ENCODE measurements at regions not wholly inside any gene's neighbourhood (a gene's known extent, or its start where the extent isn't known, plus 50 kb on each side); places are given as distances from the start of the nearest gene placed in this dataset.
A peak's percentile ranks its signal among the peaks of the same experiment; 100 is the strongest.

DNA sequence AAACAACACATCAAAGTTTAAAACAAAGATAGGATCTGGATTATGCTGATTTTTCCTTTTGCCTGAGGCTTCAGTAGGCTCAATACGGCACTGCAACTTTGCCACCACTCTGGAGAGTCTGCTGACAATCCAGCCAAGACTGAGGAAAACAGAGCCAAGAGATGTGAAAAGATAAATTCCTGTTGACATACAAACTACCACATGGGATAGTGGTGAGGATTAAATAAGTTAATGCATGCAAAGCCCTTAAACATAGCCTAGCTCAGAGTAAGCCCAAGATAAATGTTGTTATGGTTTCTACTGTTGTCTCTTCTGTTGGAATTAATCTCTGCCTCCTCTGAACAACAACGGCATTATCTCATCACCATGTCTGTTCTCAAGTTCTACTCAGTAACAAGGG is 245.9 kb upstream of the LMCD1 start:
- no peak for DNase-seq (ENCODE audit: low spot score)

DNA sequence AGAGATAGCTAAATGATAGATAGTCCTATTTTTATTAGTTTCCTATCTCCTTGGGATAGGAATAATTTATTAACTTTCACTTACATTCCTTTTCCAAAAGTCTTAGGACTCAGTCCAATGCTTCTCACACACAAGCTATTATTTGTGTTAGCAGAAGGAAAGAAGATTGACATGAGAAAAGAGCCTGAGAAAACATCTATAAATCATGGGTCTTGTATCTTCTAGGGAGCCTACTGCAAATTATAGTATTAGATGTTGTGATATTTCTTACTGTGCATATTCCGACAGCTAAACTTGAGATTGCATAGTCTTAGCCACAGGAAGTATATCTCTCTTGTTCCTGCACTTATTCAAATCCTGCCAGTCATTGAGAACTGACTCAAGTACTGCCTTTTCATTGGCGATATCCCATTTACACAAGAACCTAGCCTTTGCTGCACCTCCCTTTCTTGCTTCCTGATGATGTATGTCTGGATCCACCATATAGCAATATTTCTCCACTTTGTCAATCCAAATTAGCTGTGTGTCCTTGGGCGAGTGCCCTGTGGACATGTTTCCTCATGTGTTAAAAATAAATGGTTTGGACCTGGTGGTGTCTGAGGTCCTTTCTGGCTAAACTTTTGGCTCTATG is 245.1 kb upstream of the LMCD1 start:
- DNase-seq (ENCODE audit: low spot score): no peak

DNA sequence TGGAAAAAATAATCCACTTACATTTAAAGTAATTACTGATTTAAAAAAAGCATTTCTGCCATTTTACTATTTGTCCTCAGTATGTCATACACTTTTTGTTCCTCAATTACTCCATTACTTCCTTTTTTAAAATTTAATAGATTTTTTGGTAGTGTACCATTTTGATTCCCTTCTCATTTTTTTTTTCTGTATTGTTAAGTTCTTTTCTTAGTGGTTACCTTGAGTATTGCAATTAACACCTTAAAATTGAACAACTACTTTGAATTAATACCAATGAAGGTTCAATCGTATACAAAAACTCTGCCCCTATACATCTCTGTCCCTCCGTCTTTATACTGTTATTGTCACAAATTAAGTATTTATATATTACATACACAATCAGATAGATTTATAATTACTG is 240.6 kb upstream of the LMCD1 start:
- DNase-seq (ENCODE audit: low spot score): no peak

DNA sequence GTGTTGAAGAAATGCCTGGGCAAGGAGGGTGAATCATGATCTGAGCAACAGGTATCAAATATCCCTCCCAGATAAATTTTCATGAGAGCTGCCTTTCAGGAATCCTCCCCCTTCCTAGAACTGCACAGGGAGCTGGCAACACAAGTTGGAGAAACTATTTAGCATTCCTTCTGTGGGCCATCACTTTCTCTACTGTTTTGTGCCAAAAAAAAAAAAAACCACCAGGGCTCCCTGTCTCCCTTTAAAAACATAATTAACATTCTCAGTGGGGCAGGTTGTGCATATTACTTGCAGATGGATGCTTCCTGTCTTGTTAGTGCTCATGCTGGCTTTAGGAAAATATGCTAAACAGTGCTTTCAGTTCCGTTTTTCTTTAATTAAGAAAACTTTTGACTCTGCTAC is 234.9 kb upstream of the LMCD1 start:
- no peak for DNase-seq (ENCODE audit: low spot score)

DNA sequence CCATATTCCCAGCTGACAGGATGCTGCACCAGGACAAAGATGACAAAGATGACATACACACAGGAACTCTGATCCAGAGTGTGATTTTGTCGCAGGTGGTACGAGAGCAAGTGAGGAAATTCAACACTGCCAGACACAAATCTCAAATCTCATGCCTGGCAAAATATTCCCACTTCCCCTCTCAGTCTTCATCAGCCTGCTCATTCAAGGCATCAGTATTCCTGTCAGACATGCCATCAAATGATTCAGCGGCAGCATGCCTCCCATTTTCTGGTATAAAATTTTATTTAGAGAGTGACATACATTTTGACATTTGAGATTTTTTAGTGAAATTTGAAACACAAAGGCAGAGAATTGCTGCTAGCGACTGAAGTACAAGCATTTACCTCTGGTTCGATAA is 228.1 kb upstream of the LMCD1 start:
- no peak for DNase-seq (ENCODE audit: low spot score)

DNA sequence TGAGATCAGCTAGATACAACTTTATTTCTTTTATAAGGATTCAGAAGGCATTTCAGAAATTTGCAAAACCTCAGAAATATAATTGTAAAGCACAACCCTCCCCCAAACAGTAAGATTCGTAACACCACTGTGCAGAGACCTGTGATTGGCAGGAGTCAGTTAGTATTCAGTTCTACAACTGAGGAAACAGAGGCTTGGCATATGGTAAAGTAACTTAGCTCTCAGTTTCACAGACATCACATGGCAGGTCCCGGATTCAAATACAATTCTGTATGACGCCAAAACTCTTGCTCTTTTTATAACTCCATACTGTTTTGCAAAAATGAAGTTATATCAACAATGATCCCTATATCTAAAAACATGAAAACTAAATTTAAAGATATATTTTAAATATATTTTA is 225.6 kb upstream of the LMCD1 start:
- no peak for DNase-seq (ENCODE audit: low spot score)

DNA sequence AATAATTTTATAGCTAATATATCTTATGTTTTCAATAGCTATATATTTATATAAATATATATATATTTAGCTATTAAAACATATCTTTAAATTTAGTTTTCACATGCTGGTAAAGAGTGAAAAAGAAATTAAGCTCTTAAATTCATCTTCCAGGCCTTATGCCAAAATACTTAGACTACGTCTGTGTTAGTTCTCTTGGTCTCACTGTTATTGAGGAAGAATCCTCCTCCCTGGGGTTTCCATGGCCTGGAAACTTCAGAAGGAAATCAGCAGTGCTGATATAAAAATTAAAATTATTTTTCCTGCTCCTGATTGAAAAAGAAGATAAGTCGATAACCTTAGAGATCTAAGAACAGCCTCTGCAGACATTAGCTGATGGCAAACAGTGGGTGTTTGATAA is 225.1 kb upstream of the LMCD1 start:
- DNase-seq (ENCODE audit: low spot score): no peak

DNA sequence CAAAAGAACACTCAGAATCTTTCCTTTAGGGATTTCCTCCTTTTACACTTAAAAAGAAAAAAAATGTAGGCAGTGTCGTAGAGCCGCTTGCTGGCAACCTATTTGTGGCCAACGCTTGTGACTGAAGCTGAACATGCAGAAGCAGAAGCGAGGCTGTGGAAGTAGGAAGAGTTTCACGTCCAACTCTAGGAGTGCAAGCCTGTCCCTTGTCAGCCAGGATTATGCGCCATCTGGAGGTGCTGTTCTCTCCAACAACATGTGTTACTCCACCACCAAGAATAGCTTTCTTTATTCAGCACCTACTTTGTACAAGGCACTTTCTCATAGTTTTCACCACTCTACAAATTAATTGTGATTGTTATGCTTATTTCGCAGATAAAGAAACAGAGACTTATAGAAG is 223.2 kb upstream of the LMCD1 start:
- DNase-seq (ENCODE audit: low spot score): no peak

DNA sequence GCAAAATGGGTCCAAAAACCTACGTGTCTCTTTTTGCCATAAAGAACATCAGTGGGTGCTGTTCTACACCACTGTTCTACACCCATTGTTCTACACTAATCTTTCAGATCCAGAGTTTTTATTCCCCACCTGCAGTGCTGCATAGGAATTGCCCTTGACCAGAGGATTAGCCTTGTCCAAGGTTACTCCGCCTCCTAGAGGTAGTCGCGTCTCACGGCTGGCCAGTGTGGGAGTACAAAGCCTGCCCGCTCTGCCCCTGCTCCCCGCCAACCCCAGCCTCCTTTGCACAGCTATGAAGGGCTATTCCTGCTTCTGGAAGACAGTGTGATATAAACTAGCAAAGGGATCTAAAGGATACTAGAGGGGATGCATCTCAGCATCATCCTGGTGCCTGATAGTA is 222.1 kb upstream of the LMCD1 start:
- no peak for DNase-seq (ENCODE audit: low spot score)

DNA sequence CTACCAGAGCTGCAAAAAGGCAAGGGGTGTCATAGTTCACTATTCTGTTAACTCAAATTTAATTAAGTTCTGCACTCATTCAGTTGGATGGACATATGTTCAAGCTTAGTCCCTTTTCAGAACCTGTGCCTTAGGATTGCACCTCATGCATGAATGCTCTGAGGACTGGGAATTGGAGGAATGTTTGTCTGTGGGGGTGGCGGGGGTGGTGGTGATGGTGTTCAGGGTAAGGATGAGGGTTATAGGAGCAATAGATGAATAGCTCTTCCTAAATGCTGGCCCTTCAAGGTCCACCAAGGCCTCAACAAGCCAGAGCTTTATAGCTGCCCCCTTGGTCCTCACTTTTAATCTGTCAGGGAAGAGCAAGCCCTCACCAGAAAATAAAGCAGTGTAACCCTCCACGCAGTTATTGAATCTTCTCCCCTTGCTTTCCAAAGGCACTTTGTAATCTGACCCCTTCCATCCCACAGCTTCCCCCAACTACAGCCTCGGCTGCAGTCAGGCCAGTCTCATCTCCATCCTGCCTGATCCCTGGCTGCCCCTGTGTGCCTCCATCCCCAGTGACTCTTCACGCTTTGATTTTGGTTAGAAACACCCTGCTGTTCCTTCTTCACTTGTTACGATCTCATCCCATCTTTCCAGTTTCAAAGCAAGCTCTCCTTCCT is 221.6 kb upstream of the LMCD1 start:
- no peak for DNase-seq (ENCODE audit: low spot score)

DNA sequence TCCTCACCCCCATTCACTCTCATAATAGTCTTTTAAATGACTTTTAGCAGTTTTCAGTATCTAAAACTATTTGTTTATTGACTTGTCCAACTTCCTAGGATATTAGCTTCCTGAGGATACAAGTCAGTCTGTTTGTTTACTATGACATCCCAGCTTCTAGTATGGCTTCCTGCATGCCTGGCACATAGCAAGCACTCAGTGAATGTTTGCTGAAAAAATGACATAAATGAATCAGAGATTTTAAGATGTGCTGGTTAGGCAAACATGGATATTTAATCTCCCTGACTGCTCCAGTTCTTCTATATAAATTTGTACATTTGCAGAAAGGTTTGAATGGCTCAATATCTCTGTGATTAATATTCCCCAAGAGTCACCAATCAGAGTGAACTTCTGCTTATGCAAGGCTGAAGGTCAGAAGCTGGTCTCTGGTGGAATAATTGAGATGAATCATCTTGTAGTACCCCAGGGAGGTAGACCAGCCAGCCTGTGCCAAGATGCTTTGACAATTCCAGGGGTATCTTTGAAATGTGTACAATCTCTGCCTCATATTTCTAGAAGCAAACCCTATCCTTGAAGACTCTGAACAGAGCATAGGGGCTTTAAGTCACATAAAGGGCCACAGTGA is 219.0 kb upstream of the LMCD1 start:
- no peak for DNase-seq (ENCODE audit: low spot score)

DNA sequence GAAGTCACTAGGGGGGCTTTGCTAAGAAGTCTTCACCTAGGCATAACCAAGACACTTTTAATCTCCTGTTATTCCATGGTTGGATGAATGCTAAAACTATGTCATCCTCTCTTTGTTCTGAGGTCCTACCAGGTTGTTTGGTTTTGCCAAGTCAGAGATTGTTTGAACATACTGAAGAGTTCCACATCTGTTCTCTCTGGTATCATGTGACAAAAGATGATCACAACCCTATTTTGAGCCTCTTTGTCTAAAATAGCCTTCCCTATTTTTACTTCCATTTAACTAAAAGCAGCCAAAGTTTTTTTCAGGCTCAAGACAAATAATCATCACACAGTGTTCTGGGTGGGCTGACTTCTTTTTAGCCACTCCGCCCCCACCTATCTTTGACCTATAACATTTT is 218.4 kb upstream of the LMCD1 start:
- DNase-seq (ENCODE audit: low spot score): no peak

DNA sequence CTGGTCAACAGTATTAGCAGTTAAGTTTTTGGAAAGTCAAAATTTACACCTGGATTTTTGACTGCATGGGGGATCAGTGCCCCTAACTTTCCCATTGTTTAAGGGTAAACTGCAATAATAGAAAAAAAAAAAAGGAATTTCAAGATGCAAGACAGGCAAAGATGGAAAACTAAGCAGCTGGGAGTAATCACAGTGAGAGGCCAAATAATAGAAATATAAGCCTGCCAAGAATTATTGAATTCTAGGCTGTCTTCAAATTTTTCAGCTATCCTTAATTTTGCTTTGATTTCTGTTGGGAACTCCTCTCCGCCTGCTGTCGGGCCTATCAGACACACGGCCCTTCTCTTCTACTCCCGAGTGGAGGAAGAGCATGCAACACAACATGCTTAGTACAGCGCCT is 215.5 kb upstream of the LMCD1 start:
- DNase-seq (ENCODE audit: low spot score): no peak

DNA sequence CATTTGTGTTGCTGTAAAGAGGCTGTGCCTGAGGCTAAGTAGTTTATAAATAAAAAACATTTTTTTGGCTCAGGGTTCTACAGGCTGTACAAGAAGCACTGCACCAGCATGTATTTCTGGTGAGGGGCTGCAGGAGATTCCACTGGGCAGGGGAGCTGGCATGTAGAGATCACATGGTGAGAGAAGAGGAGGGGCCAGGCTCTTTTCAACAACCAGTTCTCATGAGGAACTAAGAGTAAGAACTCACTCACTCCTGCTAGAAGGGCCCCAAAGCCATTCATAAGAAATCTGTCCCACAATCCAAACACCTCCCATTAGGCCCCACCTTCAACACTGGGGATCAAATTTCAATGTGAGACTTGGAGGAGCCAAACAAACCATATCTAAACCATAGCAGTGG is 214.9 kb upstream of the LMCD1 start:
- DNase-seq (ENCODE audit: low spot score): no peak

DNA sequence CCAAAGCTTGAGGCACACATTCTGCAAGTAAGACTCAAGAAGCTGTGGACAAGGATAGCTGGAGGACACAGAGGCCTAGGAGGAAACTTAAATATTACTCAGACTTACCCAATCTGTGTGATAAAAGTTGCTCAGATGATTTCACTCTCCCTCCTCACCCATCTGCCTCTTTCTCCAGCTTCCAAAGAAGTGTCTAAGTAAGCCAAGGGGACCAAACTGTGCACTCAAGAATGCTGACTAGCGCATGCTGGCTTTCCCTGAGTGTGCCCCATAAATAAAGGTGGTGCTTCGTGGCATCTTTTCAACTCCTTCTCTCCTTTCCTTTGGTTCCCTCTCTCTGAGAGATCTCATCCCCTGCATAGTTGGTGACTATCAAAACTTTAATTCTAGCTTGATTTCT is 211.0 kb upstream of the LMCD1 start:
- DNase-seq (ENCODE audit: low spot score): no peak

DNA sequence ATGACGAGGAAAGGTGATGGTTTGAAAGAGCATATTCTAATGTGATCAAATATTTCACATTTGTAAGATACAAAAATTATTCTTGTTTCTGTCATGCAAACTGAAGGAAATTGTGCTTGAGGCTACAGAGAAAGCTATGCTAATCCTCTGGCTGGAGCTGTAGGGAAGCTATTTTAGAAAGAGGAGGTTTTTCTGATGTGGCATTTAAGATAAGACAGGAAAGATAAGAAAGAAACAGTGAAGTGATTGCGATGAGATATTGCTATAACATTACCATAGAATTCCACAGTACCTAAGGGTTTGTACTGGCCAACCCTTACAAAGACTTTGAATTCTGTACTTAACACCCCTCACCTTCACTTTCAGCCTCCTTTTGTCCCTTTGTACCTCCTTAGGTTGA is 205.2 kb upstream of the LMCD1 start:
- no peak for DNase-seq (ENCODE audit: low spot score)

DNA sequence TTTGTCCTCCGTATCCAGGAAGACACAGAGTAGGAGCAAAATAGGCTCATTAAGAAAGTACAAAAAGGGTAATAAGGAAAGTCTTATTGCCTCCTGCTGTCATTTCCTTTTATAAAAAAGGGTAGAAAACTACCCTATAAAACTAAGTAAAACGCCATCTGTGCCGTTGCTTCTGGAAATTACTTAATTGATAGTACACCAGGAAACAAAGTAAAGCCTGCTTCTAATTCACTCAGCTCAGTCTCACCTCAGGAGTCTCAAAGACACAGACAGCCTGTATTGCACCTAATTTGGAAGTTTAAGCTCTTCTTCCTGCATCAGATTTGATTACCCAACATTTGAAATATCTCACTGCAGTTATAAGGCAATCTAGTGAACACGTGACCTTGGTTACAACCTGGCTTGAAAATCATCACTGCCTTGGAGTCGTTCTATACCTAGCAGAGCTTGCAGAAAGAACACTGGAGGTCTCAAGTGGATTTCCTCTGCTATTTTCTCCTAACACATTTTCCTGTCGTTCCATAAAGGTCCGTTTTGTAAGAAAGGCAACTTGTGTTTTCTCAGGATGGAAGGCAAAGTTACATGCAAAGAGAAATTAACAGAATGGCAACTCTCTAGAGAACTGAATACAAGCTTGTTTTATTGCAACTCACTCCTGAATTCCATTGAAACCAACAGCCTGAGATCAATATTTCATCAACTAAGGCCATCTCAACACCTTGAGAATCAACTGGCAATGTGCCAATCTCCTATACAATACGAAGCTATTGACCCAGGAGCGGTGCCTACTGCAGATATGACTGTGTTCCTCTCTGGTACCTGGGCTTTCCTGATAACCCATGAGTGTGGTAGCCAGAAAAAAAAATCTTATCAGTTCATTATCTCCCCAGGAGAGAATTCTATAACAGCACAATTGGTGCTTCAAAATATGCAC is 203.3 kb upstream of the LMCD1 start:
- no peak for DNase-seq (ENCODE audit: low spot score)

DNA sequence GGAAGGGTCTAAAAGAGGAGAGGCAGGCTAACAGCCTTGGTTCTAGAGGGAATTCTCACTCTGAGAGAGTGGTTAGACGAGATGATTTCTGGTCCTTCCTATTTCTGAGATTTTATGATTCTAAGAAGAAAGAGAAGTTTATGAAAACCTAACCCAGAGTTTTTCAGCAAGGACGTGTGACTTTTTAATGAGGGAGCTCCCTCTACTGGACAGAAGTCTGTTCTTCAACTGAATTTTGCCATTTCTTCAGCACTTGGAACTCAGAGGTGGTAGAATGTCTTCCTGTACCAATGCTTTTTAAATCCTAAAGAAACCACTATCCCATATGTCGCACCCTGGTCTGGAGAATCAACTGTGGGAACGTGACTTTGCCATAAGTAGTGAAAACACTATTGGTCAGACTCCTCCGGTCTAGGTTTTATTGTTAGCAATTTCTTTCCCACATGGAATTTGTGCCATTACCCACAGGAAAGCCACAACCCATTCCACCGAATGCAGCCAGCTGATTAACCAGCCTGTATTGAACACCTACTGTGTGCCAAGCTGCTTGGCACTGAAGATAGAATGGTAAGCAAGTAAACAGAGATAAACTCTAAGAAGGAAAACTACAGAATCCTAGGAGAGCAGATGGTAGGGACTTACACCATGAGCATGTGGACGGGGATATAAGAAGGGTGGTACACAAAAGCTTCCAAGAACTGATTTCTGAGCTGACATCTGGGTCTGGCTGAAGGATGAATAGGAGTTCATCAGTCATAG is 199.5 kb upstream of the LMCD1 start:
- DNase-seq (ENCODE audit: low spot score): peak; percentile 50

DNA sequence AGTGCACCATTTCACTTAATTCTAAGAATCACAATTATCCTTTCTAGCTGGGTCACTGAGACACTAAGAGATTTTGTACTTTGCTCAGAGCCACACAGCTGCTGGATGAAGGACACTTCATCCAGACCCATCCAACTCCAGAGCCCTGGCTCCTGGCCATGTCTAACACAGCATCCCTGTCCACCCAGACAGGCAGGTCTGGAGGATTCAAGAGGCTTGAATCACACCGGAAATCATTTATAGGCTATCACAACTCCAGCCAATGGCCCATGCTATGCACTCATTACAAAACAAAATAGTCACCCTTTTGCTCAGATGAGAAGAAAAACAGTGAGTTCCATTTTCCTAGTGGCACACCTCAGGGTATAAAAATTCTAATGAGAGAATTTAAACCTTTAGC is 198.2 kb upstream of the LMCD1 start:
- DNase-seq (ENCODE audit: low spot score): peak; percentile 13

DNA sequence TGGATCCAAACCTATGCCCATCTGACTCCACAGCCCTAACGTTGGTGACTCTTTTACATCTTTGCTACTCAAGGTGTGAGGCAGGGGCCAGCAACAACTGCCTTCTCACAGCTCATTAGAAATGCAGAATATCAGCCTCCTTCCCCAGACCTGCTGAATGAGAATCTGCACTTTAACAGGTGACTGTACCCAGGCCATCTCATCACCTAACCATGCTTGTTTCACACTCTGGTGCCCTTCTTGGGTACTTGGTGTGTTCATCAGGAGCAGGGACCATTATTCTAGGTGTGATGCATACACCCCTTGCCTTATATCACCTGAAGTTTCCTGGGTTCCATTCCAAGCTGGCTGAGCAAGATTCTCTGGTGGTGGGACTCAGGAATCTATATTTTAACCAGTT is 196.3 kb upstream of the LMCD1 start:
- no peak for DNase-seq (ENCODE audit: low spot score)

DNA sequence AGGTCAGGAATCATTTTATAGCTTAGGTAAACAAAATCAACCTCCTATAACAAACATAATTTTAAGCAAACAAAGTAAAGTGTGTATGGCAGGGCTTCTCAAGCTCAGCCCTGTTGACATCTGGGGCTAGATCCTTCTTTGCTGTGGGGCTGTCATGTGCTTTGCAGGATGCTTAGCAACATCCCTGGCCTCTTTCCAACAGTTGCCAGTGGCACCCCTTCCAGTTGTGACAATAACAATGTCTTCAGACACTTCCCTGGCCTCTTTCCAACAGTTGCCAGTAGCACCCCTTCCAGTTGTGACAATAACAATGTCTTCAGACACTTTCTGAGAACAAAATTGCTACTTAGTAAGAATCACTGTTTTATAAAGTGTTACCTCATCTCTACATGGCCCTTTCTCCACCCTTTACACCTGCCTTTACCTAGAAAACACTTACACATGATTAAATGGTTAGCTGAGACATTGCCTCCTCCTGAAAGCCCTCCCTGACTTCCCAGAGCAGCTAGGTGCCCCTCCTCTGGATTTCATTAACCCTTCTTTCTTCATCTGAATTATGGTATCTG is 194.0 kb upstream of the LMCD1 start:
- no peak for DNase-seq (ENCODE audit: low spot score)

Data from A172 (cell line).